CD14-positive monocyte (primary cell): ENCODE measurements at regions not wholly inside any gene's neighbourhood (a gene's known extent, or its start where the extent isn't known, plus 50 kb on each side); places are given as distances from the start of the nearest gene placed in this dataset.

Experiments used
- DNase-seq, 3 donors: peaks; one replicate each; pipeline ENCODE4 v3.0.0-alpha.2; 2011 to 2022
- H2AFZ ChIP-seq: 2 replicates; pipeline ENCODE4 v1.6.0; 2012; ENCODE audit warnings: mild to moderate bottlenecking, low read depth, low read length, inconsistent platforms; ENCODE audit not compliant: insufficient read depth, poor library complexity, severe bottlenecking
- H3K27ac ChIP-seq, 2 donors: 1 replicate in 1 of 2; 2 replicates in 1 of 2; pipeline ENCODE4 v1.5.1; 2012 to 2013; ENCODE audit warnings: low read length in 2 of 2, control low read depth in 1 of 2, inconsistent platforms in 1 of 2, low read depth in 1 of 2, mild to moderate bottlenecking in 1 of 2
- H3K27me3 ChIP-seq, 2 donors: one replicate each; pipeline versions ENCODE4 v1.6.0 to v1.6.1; 2011 to 2013; ENCODE audit warnings: low read length in 2 of 2; ENCODE audit not compliant: control insufficient read depth in 2 of 2, insufficient read depth in 2 of 2
- H3K36me3 ChIP-seq, 2 donors: replicated peaks in 1 of 2; 1 replicate in 1 of 2; 2 replicates in 1 of 2; pipeline versions ENCODE4 v1.5.1 to v1.6.1; 2012 to 2013; ENCODE audit warnings: low read length in 2 of 2, control low read depth in 1 of 2, inconsistent platforms in 1 of 2, mild to moderate bottlenecking in 1 of 2; ENCODE audit not compliant: insufficient read depth in 2 of 2, control insufficient read depth in 1 of 2
- H3K4me1 ChIP-seq, 2 donors: 1 replicate in 1 of 2; 2 replicates in 1 of 2; pipeline versions ENCODE4 v1.5.1 to v1.6.1; 2012 to 2013; ENCODE audit warnings: low read length in 2 of 2, control low read depth in 1 of 2, inconsistent platforms in 1 of 2, mild to moderate bottlenecking in 1 of 2, moderate library complexity in 1 of 2; ENCODE audit not compliant: insufficient read depth in 2 of 2, control insufficient read depth in 1 of 2
- H3K4me2 ChIP-seq: replicated peaks from 2 replicates; pipeline ENCODE3; 2012; ENCODE audit warnings: low read length, moderate library complexity, mild to moderate bottlenecking; ENCODE audit not compliant: poor library complexity, severe bottlenecking; ENCODE audit errors: extremely low read depth
- H3K4me3 ChIP-seq, 3 experiments: fragments of 200-600 bp in 1 of 3; sonication (generic) in 1 of 3; replicated peaks in 1 of 3; 1 replicate in 2 of 3; 2 replicates in 1 of 3; pipeline ENCODE4 v1.5.1; 2011 to 2013; ENCODE audit warnings: low read length in 3 of 3, mild to moderate bottlenecking in 3 of 3, control low read depth in 2 of 3, low read depth in 2 of 3, inconsistent platforms in 1 of 3, moderate library complexity in 1 of 3
- H3K79me2 ChIP-seq: 2 replicates; pipeline ENCODE4 v1.6.0; 2012; ENCODE audit warnings: mild to moderate bottlenecking, control low read depth, inconsistent platforms, low read length, moderate library complexity; ENCODE audit not compliant: insufficient read depth
- H3K9ac ChIP-seq: 2 replicates; pipeline ENCODE4 v1.6.0; 2017; ENCODE audit warnings: low read length, mild to moderate bottlenecking; ENCODE audit not compliant: insufficient read depth, poor library complexity, severe bottlenecking
- H3K9me3 ChIP-seq, 2 donors: replicated peaks in 1 of 2; 1 replicate in 1 of 2; 2 replicates in 1 of 2; pipeline versions ENCODE4 v1.5.1 to v1.6.1; 2012 to 2013; ENCODE audit warnings: low read length in 2 of 2, control low read depth in 1 of 2; ENCODE audit not compliant: control insufficient read depth in 1 of 2, insufficient read depth in 1 of 2
- H4K20me1 ChIP-seq: 2 replicates; pipeline ENCODE4 v1.6.0; 2012; ENCODE audit warnings: mild to moderate bottlenecking, low read length, control low read depth, moderate library complexity; ENCODE audit not compliant: insufficient read depth
- H3K27ac Mint-ChIP-seq, 7 donors: one replicate each; pipeline ENCODE4 v1.8.0; 2020; ENCODE audit warnings: mild to moderate bottlenecking in 7 of 7, mixed read lengths in 7 of 7, moderate library complexity in 6 of 7, inconsistent platforms in 2 of 7
- H3K27me3 Mint-ChIP-seq, 3 donors: one replicate each; pipeline ENCODE4 v1.8.0; 2021 to 2022; ENCODE audit warnings: low read depth in 3 of 3, mild to moderate bottlenecking in 3 of 3, mixed read lengths in 3 of 3, moderate library complexity in 3 of 3, inconsistent platforms in 1 of 3
- H3K36me3 Mint-ChIP-seq, 2 donors: one replicate each; pipeline ENCODE4 v1.8.0; 2020; ENCODE audit warnings: mixed read lengths in 2 of 2, inconsistent platforms in 1 of 2, mild to moderate bottlenecking in 1 of 2
- H3K4me1 Mint-ChIP-seq: one replicate; pipeline ENCODE4 v1.8.0; 2020; ENCODE audit warnings: mild to moderate bottlenecking, mixed read lengths
- H3K4me3 Mint-ChIP-seq, 2 donors: one replicate each; pipeline ENCODE4 v1.8.0; 2020; ENCODE audit warnings: mild to moderate bottlenecking in 2 of 2, mixed read lengths in 2 of 2, moderate library complexity in 1 of 2
- H3K9me3 Mint-ChIP-seq, 7 donors: one replicate each; pipeline ENCODE4 v1.8.0; 2020 to 2022; ENCODE audit warnings: mixed read lengths in 7 of 7, mild to moderate bottlenecking in 6 of 7, moderate library complexity in 6 of 7, inconsistent platforms in 2 of 7
- WGBS: methylation state at CpG from one replicate; pipeline ENCODE4 v1.1.5; 2013; ENCODE audit warnings: missing lambda C conversion rate; ENCODE audit not compliant: insufficient coverage; 5-methylcytosine and 5-hydroxymethylcytosine counted together
- intact Hi-C, 2 donors: fragments of 100-400 bp; cut with micrococcal nuclease; formaldehyde crosslinking; loops; one replicate each; pipeline versions ENCODE4 v1.15.0 to v1.15.1; 2023
- TF ChIP-seq, protein P1 (sequence below): fragments of 200-600 bp; IDR thresholded peaks from one replicate; pipeline ENCODE4 v1.8.0; 2022; ENCODE audit warnings: antibody characterized with exemption, mild to moderate bottlenecking

GRCh38 chr10:31099094-31099493, 67.4 kb upstream of the ZNF438 start:
- H4K20me1 ChIP-seq = no peaks in the 10 kb centered on the region
- no peak overlapping the region for H2AFZ ChIP-seq
- no peaks in the 10 kb centered on the region for H3K4me1 ChIP-seq
- intact Hi-C loops = no loop called here
- H3K27me3 ChIP-seq = no peaks in the 10 kb centered on the region
- peaks cover 0 to 7% (median 0%) of the 10 kb centered on the region in 3 donors for H3K27me3 Mint-ChIP-seq
- whole genome bisulfite sequencing = 85% methylated on average over 4 of the region's 10 CpGs
- H3K4me2 ChIP-seq = no peak overlapping the region
- TF ChIP-seq, protein P1, sequence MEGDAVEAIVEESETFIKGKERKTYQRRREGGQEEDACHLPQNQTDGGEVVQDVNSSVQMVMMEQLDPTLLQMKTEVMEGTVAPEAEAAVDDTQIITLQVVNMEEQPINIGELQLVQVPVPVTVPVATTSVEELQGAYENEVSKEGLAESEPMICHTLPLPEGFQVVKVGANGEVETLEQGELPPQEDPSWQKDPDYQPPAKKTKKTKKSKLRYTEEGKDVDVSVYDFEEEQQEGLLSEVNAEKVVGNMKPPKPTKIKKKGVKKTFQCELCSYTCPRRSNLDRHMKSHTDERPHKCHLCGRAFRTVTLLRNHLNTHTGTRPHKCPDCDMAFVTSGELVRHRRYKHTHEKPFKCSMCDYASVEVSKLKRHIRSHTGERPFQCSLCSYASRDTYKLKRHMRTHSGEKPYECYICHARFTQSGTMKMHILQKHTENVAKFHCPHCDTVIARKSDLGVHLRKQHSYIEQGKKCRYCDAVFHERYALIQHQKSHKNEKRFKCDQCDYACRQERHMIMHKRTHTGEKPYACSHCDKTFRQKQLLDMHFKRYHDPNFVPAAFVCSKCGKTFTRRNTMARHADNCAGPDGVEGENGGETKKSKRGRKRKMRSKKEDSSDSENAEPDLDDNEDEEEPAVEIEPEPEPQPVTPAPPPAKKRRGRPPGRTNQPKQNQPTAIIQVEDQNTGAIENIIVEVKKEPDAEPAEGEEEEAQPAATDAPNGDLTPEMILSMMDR = no peak
- no peak overlapping the region for H3K4me3 Mint-ChIP-seq
- H3K9ac ChIP-seq = no peak overlapping the region
- H3K9me3 ChIP-seq = no peaks in the 10 kb centered on the region
- no peak for DNase-seq
- H3K9me3 Mint-ChIP-seq = peaks cover 0 to 2% (median 0%) of the 10 kb centered on the region in 7 donors
- no peak overlapping the region for H3K4me3 ChIP-seq
- no peaks in the 10 kb centered on the region for H3K36me3 Mint-ChIP-seq
- H3K4me1 Mint-ChIP-seq = peaks cover 5% of the 10 kb centered on the region
- no peak overlapping the region for H3K27ac ChIP-seq
- H3K36me3 ChIP-seq = no peaks in the 10 kb centered on the region
- no peaks in the 10 kb centered on the region for H3K79me2 ChIP-seq
- no peak overlapping the region for H3K27ac Mint-ChIP-seq

DNA sequence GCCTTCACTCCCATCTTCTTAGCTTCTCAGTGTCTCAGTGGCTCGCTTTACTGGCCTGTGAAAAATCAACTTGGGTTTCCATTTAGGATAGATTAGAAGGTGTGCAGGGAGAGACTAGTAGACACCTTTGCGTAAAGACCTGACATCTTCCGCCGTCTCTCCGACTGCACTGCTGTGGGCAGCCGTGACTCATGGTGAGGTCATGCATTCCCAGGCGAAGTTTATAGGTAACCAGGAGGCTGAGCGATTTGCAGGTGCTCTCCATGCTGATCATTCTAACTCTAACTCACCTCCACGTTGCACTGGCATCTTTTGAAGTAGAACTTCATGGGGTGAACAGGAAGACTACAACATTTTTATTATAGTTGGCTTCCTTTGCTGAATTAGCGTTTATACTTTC, 68.0 kb upstream of the ZNF438 start:
- no peaks in the 10 kb centered on the region for H3K4me1 ChIP-seq
- H3K4me3 Mint-ChIP-seq = no peak overlapping the region
- no peaks in the 10 kb centered on the region for H3K9me3 ChIP-seq
- no peak for DNase-seq
- TF ChIP-seq, protein P1 = no peak
- H3K4me2 ChIP-seq = no peak overlapping the region
- no peaks in the 10 kb centered on the region for H3K36me3 ChIP-seq
- H2AFZ ChIP-seq = no peak overlapping the region
- H3K27me3 ChIP-seq = no peaks in the 10 kb centered on the region
- H4K20me1 ChIP-seq = no peaks in the 10 kb centered on the region
- WGBS = 94% methylated on average over 6 of the region's 10 CpGs
- peaks cover 0 to 2% (median 0%) of the 10 kb centered on the region in 7 donors for H3K9me3 Mint-ChIP-seq
- H3K9ac ChIP-seq = no peak overlapping the region
- H3K27ac Mint-ChIP-seq = no peak overlapping the region
- no peak overlapping the region for H3K27ac ChIP-seq
- no peaks in the 10 kb centered on the region for H3K36me3 Mint-ChIP-seq
- no peak overlapping the region for H3K4me3 ChIP-seq
- peaks cover 0 to 7% (median 0%) of the 10 kb centered on the region in 3 donors for H3K27me3 Mint-ChIP-seq
- H3K79me2 ChIP-seq = no peaks in the 10 kb centered on the region
- intact Hi-C loops = no loop called here
- H3K4me1 Mint-ChIP-seq = peaks cover 5% of the 10 kb centered on the region
